ENCODE measurements at regions not wholly inside any gene's neighbourhood (a gene's known extent, or its start where the extent isn't known, plus 50 kb on each side); places are given as distances from the start of the nearest gene placed in this dataset.
"Not testable (repeated sequence)": the region's sequence is repeated elsewhere in the genome, so short reads cannot be mapped to it uniquely, and the experiment has no call there.

DNA sequence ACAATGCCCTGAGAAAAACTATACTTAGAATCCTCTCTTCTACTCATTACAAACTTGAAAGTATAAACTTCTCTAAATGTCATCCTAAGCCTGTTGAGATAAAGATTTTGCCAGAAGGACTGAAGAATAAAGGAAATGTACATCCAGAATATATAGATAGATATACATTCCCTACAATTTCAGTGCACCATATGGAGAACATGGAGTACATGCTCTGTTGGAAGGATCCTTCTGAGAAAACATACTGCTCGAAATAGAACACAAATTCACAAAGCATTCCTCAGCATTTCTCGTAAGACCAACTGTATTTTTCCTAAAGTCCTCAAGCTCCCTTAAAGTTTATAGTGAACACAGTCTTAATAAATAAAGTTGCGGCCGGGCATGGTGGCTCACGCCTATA is 69.7 kb upstream of the RASA1 start:
- no peak for DNase-seq (ENCODE audit: low read depth)

DNA sequence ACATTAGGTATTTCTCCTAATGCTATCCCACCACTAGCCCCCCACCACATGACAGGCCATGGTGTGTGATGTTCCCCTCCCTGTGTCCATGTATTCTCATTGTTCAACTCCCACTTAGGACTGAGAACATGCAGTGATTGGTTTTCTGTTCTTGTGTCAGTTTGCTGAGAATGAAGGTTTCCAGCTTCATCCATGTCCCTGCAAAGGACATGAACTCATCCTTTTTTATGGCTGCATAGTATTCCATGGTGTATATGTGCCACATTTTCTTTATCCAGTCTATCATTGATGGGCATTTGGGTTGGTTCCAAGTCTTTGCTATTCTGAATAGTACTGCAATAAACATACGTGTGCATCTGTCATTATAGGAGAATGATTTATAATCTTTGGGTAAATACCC is 68.4 kb upstream of the RASA1 start:
- DNase-seq (ENCODE audit: low read depth): not testable (repeated sequence)

DNA sequence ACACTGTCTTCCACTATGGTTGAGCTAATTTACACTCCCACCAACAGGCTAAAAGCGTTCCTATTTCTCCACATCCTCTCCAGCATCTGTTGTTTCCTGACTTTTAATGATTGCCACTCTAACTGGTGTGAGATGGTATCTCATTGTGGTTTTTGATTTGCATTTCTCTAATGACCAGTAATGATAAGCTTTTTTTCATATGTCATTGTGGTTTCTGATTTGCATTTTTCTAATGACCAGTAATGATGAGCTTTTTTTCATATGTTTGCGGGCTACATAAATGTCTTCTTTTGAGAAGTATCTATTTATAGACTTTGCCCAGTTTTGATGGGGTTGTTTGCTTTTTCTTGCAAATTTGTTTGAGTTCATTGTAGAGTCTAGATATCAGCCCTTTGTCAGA is 68.0 kb upstream of the RASA1 start:
- DNase-seq (ENCODE audit: low read depth): not testable (repeated sequence)

DNA sequence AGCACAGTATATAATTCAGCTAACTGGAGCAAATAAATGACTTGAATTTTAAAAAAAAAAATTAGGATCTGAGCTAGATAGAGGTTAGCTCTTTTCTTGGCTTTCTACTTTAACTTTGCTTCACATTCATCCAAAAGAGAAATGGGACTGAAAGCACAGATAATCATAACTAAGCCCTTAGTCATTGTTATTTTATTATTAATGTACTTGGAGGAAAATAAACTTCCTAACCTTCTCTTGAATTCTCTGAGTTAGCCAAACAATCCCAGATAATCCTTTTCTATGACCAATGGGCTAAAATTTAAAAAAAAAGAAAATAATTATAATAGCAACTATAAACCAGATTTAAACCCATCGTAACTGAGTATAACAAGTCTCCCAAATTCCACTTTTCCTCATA is 57.6 kb upstream of the RASA1 start:
- DNase-seq (ENCODE audit: low read depth): no peak

DNA sequence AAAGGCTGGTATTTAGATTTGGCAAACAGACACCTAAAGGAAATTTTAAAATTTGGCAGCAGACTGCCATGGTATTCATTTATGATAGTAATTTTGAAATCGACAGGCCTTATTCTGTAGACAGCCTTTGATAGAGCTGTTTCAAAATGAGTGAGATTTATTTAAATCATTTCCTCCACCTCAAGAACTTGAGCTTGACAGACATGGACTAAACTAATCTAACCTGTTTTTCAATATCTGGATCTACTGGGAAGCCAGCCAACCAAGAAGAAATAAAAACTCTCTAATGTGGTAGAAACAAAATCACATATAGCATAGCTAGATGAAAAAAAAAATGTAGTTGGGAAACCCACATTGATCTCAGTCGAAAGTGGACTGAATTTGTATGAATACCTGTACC is 56.9 kb upstream of the RASA1 start:
- DNase-seq (ENCODE audit: low read depth): no peak

DNA sequence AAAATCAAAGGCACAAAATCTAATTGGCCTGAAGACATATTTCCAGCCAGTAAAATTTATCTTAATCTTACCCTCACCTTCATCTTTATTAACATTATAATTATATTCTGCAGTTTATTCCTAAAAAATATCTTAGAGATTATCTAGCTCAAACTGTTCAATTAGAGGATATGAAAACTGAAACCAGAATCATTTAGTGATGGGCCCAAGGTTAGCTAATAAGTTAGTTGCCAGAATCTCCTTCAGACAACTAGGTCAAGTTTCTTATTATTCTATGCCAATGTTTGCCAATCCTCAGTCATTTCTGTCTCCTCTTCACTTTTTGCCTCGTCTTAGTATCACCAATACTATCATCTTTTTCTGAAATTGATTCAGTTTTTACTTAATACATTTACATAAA is 56.0 kb upstream of the RASA1 start:
- DNase-seq (ENCODE audit: low read depth): no peak

DNA sequence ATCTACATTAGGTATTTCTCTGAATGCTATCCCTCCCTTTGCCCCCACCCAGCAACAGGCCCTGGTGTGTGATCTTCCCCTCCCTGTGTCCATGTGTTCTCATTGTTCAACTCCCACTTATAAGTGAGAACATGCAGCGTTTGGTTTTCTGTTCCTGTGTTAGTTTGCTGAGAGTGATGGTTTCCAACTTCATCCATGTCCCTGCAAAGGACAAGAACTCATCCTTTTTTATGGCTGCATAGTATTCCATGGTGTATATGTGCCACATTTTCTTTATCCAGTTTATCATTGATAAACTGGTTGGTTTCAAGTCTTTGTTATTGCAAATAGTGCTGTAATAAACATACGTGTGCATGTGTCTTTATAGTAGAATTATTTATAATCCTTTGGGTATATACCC is 55.5 kb upstream of the RASA1 start:
- DNase-seq (ENCODE audit: low read depth): not testable (repeated sequence)

DNA sequence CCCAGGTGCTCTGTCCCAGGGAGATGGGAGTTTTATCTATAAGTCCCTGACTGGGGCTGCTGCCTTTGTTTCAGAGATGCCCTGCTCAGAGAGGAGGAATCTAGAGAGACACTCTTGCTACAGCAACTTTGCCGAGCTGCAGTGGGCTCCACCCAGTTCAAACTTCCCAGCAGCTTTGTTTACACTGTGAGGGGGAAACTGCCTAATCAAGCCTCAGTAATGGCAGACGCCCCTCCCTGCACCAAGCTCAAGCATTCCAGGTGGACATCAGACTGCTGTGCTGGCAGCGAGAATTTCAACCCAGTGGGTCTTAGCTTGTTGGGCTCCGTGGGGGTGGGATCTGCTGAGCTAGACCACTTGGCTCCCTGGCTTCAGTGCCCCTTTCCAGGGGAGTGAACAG is 50.2 kb upstream of the RASA1 start:
- DNase-seq (ENCODE audit: low read depth): not testable (repeated sequence)

Measured in fibroblast of gingiva (primary cell).